ENCODE measurements at regions not wholly inside any gene's neighbourhood (a gene's known extent, or its start where the extent isn't known, plus 50 kb on each side); places are given as distances from the start of the nearest gene placed in this dataset.

DNA sequence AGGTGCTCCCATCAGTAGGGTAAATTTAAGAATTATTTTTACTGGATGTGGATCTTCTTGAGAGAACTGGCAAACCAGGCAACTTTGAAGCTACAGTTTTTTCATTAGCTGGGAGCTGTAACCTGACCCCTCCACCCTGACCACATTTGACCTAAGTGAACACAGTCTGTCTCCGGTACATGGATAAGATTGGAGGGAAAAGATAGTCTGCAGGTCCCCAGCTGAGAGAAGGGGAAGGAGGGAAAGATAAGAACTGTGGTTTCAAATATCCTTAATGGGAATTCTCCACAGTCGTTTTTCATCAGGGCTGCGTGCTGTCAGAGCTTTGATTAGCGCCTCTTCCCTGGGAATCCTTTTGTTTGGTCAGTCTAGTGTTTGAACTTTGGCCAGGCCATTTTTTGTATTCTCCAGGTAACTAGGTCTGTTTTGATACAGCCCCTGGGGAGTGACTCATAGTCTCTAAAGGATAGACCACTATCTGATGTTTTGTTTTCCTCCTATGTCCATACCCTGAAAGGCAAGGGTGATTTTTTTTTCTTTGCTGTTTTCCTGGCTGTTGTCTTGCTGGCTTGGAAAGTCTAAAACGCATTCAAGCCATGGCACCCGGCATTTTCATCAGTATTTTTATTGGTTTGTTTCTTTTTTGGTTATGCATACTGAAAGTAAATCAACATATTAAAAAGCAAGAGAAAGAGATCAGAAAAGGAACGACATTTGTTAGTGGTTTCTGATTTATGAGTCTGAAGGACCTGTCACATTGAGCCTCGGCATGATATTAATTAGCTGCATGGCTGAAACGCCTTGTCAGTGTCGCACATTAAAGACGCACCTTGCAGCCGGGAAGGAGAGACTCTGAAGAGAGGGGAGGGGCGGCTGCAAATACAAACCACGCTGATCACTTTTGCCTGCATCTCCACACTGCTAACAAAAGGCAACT is 183.4 kb upstream of the FN1 start:
- DNase-seq (ENCODE audit: low read depth): no peak

- no peak for DNase-seq (ENCODE audit: low read depth)
Observed at GRCh38 chr2:215618145-215618544, 182.3 kb upstream of the FN1 start.

DNA sequence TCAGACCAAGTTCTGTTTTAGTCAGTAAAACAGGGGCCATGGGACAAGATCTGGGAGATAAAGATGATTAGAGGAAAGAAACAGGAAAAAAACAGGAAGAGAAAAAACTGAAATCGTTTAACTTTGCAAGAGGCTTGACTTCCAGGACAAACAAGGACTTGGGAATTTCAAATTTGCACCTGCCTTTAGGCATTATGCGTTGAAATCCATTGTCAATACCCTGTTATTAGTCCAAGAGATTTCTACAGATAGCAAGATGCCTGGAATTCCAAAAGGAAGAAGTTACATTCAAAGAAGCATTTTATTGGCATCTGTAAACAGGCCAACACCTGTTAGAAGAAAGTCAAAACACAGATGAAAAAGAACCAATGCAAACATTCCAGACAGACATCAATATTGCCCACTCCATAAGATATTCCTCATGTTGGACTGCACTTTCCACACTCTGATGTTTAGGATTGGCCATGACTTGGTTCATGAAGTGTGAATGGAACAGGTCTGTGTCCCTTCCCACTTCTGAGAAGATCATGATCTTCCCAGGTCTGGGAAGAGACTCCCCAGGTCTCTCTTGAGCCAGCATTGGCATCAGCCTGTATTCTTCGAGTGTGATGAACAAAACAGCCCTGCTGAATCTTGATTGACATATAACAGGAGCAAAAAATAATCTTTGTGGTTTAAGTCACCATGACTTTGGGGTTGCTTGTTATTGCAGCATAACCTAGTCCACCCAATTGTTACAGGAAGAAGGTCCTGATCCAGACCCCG is 181.4 kb upstream of the FN1 start:
- no peak for DNase-seq (ENCODE audit: low read depth)

DNA sequence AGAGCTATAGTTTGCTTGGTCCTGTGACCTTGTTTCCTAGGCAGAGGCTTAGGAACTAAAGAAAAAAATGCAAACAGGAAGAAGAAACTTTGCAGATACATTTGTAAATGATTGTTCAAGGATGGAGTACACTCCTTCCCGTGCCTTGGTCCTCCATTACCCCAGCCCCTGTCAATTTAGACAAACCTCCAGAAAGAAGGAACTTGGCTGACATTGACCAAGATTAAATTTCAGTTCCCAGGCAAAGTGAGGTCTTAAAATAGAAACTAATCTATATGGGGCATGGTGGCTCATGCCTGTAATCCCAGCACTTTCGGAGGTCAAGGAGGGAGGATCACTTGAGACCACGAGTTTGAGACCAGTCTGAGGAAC is 179.9 kb upstream of the FN1 start:
- no peak for DNase-seq (ENCODE audit: low read depth)

DNA sequence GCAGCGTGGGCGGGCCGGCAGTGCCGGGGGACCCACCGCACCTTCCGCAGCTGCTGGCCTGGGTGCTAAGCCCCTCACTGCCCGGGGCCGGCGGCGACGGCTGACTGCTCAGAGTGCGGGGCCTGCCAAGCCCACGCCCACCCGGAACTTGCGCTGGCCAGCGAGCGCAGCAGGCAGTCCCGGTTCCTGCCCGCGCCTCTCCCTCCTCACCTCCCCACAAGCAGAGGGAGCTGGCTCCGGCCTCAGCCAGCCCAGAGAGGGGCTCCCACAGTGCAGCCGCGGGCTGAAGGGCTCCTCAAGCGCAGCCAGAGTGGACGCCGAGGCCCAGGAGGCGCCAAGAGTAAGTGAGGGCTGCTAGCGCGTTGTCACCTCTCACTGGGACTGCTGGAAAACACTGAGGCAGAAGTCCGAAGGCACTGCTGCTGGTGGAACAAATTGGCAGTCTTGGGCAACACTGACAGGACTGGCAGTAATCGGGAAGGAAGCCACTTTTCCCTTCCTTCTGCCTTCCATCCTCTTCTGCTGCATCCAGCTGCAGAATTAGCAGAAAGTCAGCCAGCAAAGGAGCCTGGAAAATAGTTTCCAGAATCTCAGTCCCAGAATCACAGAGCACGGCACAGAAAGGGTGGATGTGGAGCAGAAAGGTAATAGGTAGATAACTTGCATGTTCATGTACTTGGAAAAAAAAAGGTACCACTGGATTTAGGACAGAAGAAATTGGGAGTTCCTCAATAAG is 179.4 kb upstream of the FN1 start:
- no peak for DNase-seq (ENCODE audit: low read depth)

- DNase-seq (ENCODE audit: low read depth): no peak
Observed at GRCh38 chr2:215614296-215614695, 178.4 kb upstream of the FN1 start.

DNA sequence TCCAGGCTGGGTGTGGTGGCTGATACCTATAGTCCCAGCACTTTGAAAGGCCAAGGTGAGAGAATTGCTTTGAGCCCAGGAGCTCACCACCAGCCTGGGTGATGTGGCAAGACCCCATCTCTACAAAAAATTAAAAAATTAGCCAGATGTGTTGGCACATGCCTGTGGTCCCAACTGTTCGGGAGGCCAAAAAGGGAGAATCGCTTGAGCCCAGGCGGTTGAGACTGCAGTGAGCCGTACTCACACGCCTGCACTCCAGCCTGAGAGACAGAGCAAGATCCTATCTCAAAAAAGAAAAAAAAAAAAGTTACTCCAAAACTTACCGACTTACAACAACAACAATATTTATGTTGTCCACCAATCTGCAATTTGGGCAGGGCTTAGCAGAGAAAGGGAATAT is 178.0 kb upstream of the FN1 start:
- no peak for DNase-seq (ENCODE audit: low read depth)

- no peak for DNase-seq (ENCODE audit: low read depth)
Observed at GRCh38 chr2:215613280-215613679, 177.4 kb upstream of the FN1 start.

DNA sequence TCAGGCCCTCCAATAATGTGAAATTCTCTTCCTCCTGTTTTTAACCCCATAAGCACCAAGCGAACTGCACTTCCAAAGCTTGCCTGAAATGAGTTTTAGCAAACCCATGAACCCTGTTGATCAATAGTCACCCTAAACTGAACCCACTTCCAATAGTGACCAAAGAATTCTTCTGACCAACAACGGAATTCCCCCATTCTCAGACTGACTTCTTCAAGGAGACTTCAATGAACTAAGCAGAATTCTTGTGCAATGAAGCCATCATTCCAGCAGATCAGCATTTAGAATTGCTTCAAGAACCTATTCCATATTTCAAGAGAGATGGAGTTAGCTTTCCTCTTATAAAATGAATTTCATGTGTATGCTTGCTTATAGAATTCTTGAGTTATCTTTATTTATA is 176.9 kb upstream of the FN1 start:
- no peak for DNase-seq (ENCODE audit: low read depth)

- DNase-seq (ENCODE audit: low read depth): no peak
Observed at GRCh38 chr2:215611609-215612386, 175.9 kb upstream of the FN1 start.

GRCh38 chr2:215609089-215610032 is 173.5 kb upstream of the FN1 start:
- no peak for DNase-seq (ENCODE audit: low read depth)

DNA sequence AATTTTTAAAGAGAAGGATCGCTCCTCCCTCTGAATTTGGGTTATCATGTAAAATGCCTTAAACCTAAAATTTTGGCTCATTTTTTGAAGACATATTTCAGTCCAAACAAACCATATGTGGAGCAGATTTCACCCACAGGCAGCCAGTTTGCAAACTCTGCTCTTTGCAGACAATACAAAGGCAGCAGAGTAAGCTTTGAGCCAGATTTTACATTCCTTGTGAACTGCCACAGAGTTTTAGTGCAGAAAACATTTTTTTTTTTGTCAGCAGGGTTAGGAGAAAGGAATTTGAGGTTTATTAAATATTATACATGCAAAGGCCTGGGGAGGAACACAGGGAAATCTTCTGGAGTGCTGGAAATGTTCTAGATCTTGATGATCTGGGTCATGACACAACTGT is 171.9 kb upstream of the FN1 start:
- DNase-seq (ENCODE audit: low read depth): no peak

GRCh38 chr2:215606219-215606618 is 170.4 kb upstream of the FN1 start:
- no peak for DNase-seq (ENCODE audit: low read depth)

DNA sequence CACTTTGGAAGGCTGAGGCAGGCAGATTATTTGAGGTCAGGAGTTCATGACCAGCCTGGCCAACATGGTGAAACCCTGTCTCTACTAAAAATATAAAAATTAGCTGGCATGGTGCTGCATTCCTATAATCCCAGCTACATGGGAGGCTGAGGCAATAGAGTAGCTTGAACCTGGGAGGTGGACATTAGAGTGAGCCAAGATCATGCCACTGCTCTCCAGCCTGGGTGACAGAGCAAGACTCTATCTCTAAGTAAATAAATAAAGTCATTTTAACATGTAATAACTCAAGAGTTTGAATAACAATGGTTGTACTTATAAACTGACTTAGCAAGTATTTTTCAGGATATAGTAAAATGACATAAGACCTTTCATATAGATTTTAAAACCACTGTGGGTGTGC is 169.3 kb upstream of the FN1 start:
- no peak for DNase-seq (ENCODE audit: low read depth)

DNA sequence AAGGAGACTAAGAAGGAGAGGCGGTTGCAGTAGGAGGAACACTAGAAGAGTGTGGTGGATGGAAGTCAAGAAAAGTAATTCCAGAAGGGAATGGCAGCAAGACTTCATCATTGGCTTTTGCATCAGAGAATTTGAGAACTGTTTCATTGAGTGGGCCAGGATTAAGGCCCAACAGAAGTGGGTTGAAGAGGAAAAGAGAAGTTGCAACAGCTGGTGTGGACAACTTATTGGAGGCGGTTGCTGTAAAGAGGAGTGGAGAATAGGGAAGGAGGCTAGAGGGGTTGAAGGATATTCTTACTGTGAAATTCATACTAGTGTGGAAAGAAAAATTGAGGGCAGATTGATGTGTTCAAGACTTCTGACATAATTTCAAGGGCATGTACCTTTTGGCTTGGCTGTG is 168.7 kb upstream of the FN1 start:
- DNase-seq (ENCODE audit: low read depth): no peak

GRCh38 chr2:215603440-215603839 is 167.6 kb upstream of the FN1 start:
- no peak for DNase-seq (ENCODE audit: low read depth)

GRCh38 chr2:215602997-215603396 is 167.1 kb upstream of the FN1 start:
- DNase-seq (ENCODE audit: low read depth): no peak

DNA sequence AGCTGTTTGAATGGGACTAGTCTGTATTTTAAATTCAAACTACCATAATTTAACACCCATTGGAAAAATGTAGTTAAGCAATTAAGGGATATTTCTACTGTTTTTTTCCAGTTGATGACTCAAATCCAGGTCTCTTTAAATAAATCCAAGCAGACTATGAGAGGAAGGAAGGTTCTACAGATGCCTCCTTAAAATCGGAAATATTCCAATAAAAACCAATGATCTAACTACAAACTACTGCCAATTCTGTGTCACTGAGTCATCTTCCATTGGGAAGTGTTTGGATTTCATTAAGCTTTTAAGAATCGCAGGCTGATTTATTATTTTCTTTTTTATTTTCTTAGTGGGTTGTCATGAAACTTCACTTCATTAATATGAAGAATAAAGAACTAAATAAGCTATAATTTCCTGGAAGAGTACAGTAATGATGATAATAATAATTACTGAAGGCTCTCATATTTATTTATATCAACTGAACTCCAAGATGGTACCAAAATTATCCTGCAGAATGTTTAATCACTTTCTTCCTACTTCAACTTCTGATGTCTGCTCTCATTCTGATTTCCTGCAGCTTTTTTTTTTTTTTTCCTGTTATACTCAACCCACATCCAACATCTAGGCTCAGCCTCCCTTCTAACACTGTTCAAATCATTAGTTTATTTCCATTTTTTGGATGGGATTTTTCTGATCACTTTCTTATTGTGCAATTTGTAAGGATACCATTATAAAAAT is 166.3 kb upstream of the FN1 start:
- DNase-seq (ENCODE audit: low read depth): peak; percentile 59

- DNase-seq (ENCODE audit: low read depth): no peak
Observed at GRCh38 chr2:215601526-215601925, 165.7 kb upstream of the FN1 start.

DNA sequence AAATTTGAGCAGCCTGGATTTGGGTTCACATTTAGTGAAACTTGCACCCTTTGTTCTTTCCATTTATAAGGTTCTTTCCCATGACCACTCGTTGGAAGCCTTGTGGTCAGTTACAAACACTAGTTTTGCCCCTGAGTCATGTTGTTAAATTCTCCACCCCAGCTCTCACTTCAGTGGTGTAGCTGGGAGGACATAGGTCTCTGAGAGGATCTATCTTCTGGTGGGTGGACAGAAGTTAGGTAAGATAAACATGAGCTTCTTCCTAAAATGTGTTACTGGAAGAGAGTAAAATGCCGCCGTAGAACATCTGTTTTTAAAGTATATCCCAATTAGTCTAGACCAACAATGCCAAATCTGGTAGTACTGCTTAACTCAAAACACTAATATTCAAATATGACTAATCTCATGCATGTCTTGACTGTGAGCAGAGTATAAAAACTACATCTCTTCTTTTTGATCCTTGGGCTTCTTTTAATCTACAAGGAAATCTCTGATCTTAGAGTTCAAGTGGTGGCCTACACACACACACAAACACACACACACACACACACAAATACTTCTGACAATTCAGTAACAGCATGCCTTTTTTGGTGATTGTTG is 162.6 kb upstream of the FN1 start:
- no peak for DNase-seq (ENCODE audit: low read depth)

Measured in HS-5 (cell line).